ENCODE measurements at regions not wholly inside any gene's neighbourhood (a gene's known extent, or its start where the extent isn't known, plus 50 kb on each side); places are given as distances from the start of the nearest gene placed in this dataset.

DNA sequence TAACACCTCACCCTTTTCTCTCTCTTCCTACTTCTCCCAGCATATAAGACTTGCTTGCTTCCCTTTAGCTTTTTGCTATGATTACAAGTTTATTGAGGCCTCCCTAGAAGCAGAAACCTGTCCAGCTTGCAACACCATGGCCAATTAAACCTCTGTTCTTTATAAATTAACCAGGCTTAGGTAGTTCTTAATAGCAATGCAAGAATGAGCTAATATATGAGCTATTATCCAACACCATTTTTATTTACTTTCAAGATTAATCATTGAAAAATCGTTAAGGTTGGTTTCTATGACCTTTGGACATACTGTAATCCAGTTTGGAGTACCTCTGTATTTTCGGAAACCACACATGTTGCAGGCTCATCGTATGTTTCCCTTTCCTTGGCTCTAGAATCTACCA lies 643.1 kb downstream of the ZPLD1 start:
- no peak overlapping the region for H3K4me3 ChIP-seq (ENCODE audit: low read length)
- no peak for TF ChIP-seq ZNF274 (IDR thresholded peaks at IDR 0.05; ENCODE audit: low read depth, low read length)

DNA sequence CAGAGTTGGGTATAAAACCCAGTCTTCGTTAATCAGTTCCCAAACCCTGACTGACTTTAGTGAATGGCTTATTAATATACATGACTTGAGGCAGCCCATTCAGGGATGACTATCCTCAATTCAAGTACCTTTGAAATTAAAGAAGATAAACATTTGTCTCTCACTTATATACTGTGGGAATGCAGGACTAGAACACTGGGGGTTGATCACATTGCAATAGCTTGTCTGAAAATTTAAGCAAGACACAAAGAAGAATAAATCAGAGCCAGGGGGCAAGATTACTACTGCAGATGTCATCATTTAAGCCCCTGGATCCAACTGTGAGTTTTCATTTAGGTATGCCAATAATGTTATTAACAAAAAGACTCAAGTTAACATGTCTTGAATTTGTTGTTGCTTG lies 647.7 kb downstream of the ZPLD1 start:
- no peak overlapping the region for H3K4me3 ChIP-seq (ENCODE audit: low read length)
- TF ChIP-seq ZNF274 (IDR thresholded peaks at IDR 0.05; ENCODE audit: low read depth, low read length): no peak

DNA sequence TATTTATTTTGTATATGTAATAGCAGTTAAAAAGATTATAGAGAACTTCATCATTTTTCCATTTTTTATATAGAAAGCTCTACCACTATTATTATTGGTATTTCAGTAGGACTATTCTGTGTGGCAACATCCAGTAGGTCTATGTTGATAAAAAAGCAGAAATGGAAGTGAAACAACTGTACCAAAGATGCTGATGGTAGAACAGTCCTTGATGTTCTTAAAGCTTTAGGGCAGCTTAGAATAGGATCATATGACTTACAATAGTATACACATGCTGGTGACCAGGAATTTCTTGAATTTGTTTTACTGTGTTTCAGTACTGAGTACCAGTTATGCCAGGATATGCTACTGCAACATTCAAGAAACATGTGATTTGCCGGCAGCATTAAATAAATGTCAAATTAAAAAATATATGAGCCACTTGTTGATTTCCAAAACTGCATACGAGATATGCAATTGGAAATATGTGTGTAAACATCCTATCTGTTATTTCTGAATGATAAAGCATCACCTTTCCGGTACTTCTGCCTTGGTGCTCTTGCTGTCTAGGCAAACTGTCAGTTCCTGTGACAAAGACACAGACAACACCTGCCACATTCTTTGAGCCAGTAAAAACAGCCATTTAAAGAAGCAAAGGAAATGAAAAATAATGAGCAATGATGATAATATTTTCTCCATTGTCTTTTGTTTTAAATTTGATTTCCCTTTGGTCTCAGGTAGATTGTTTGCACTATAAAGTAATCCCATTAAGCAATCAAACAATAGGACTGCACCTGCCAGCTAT lies 649.2 kb downstream of the ZPLD1 start:
- H3K4me3 ChIP-seq (ENCODE audit: low read length): no peak overlapping the region
- TF ChIP-seq ZNF274 (IDR thresholded peaks at IDR 0.05; ENCODE audit: low read depth, low read length): no peak

DNA sequence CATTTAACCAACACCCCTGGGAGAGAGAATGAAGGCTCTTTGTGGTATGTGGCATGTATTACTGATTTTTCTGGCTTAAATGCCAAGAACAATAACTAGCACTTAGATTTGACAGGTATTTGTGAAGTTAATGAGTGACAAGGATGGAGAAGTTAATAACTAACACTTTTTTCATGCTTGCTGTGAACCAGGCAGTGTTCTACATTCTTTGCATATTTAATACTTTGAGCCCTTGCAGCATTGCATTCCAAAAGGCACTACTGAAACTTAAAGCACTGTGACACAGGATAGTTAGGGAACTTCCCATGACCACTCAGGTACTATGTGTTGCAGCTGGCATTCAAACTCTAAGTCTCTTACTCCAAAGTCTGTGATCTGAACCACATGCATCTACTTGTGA lies 650.6 kb downstream of the ZPLD1 start:
- H3K4me3 ChIP-seq (ENCODE audit: low read length): no peak overlapping the region
- TF ChIP-seq ZNF274 (IDR thresholded peaks at IDR 0.05; ENCODE audit: low read depth, low read length): no peak

DNA sequence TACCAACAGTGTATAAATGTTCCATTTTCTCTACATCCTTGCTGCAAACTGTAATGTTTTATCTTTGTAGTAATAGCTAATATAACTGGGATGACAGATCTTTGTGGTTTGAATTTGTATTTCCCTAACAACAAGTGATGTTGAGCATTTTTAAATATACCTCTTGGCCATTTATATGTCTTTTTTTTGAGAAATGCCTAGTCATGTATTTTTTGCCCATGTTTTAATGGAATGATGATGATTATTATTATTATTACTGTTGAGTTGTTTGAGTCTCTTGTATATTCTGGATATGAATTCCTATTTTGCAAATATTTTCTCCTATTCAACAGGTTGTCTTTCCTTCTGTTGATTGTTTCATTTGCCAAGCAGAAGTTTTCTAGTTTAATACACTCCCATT lies 654.9 kb downstream of the ZPLD1 start:
- TF ChIP-seq ZNF274 (IDR thresholded peaks at IDR 0.05; ENCODE audit: low read depth, low read length): no peak
- H3K4me3 ChIP-seq (ENCODE audit: low read length): no peak overlapping the region

DNA sequence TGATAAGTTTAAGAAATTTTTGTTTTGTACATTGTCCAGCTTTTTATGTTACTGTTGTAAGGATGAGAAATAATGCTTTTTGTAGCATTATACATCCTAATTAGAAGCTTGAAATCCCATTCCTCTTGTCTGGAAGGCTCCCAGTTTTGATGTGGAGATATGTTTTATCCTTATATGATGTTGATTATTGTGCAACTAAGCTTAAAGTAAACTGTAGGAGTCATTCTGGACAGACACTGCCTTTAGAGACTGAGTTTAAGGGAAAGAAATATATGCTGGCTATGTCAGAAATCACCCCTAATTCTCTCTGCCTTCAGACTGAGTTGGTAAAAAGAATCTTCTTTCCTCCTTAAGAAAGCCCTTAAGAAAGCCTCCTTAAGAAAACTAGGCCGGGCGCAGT lies 670.4 kb downstream of the ZPLD1 start:
- no peak for TF ChIP-seq ZNF274 (IDR thresholded peaks at IDR 0.05; ENCODE audit: low read depth, low read length)
- no peak overlapping the region for H3K4me3 ChIP-seq (ENCODE audit: low read length)

DNA sequence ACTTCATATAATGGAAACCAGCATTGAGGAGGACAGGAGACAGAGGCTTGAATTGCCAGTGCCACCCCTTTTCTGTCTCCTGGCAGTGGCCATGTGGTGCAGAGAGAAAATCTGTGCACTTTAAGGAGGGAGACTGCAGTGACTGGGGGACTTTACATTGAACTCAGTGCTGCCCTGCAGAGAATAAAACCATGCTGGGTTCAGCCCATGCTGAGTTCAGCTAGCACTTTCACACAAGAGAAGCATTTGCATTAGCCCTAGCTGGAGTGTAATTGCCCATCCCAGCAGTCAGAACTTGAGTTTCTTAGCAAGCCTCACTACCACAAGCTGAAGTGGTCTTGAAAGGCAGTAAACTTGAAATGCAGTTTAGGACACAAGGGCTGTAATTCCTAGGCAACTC lies 677.5 kb downstream of the ZPLD1 start:
- H3K4me3 ChIP-seq (ENCODE audit: low read length): no peak overlapping the region
- no peak for TF ChIP-seq ZNF274 (IDR thresholded peaks at IDR 0.05; ENCODE audit: low read depth, low read length)

DNA sequence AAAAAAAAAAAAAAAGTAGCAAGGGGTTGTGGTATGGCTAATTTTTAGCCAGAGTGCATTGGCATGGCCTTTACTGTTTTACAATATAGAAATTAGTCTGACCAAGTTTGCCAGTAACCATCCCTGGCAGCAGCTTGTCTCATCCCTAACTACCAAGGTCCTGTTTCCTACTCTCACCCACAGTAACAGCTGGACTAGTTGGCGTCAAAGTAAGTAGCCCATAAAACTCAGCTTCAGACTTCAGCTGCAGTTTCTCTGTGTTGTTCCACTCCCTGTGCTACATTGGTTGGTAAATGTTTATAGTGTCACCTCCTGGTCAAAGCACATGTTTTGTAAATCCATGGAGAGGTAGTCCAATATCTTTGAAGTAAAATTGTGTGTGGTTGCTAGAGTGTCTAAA lies 691.3 kb downstream of the ZPLD1 start:
- TF ChIP-seq ZNF274 (IDR thresholded peaks at IDR 0.05; ENCODE audit: low read depth, low read length): no peak

DNA sequence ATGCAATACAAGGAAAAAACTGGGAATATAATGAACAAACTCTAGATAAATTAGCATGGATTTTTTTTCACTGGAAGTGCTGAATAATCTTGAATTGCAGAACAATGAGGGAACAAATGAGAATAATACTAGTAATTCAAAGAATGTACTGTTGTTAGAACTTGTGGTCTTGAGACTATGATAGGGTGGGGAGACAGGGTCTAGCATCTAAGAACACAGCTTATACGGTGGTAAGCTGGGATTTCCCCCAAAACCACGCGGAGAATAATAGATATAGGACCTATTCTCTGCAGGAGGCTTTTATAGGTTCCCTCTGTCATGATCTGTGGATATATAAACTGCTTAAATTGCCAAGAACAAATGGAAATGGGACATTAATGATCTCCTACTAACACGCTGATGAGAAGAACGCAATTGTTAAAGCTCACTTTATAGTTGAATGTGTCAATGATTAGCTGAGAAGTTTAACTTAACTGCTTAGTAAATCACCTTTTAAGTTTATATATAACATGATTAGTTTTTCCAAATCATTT lies 692.3 kb downstream of the ZPLD1 start:
- no peak overlapping the region for H3K4me3 ChIP-seq (ENCODE audit: low read length)
- no peak for TF ChIP-seq ZNF274 (IDR thresholded peaks at IDR 0.05; ENCODE audit: low read depth, low read length)

More for the DNA sequence above, 691.3 kb downstream of the ZPLD1 start:
- no peak overlapping the region for H3K4me3 ChIP-seq (ENCODE audit: low read length)

DNA sequence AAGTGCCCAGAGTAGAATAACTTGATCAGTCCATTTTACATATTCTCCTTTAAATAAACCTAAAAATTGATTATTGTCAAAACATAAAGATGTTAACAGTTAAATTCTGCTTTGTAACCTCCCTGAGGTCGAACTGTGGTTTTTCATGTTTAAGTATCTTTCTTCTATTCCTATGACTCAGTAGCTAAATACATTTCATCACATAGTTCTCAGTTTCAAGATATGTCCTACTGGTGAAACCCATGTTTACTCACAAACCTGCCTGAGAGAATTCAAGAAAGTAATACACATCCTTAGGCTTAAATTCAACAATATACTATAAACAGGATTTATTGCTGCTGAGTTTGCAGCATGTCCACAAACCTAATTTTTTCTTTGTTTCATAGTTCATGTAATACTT lies 692.9 kb downstream of the ZPLD1 start:
- no peak for TF ChIP-seq ZNF274 (IDR thresholded peaks at IDR 0.05; ENCODE audit: low read depth, low read length)
- no peak overlapping the region for H3K4me3 ChIP-seq (ENCODE audit: low read length)

DNA sequence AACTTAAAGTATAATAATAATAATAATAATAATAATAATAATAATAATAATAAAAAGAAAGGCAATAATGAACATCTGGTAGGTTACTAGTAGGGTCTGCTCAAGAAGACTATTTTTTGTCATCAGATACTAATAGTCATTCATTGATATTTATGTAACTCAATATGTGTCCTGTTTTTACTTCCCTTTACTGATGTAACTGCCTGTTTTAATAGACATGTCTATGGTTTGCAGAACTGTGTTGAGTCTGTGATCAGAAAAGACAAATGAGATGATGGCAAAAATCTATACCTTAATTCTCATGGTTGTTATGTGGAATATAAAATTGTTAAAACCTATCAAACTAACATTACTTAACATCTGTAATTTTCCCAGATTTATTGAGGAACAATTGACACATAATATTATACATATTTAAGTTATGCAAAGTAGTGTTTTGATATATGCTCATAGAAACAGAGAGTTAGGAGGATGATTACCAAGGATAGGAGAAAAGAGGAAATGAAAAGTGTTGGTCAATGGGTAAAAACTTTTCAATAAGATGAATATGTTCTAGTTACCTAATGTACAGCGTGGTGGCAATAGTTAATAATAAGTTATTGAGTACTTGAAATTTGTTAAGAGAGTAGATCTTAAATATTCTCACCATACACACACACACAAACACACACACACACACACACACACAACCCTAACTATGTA lies 699.4 kb downstream of the ZPLD1 start:
- no peak for TF ChIP-seq ZNF274 (IDR thresholded peaks at IDR 0.05; ENCODE audit: low read depth, low read length)
- no peak overlapping the region for H3K4me3 ChIP-seq (ENCODE audit: low read length)

DNA sequence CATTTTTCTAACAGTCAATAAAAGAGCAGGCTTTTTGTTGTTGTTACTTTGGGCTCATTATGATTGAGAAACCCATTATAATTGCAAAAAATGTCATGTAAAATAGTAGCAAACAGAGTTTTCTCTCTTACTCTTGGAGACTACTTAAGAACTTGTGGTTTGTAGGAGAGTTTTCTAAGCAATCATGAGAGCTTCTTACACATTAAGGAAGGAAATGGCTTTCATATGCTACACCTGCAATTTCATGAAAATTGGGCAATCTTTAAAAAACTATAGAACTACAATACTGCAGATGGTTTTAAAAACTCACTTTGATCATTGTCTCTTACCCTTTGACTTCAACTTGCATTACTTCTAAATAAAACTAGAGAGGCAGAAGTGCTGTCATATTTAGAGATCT lies 701.8 kb downstream of the ZPLD1 start:
- TF ChIP-seq ZNF274 (IDR thresholded peaks at IDR 0.05; ENCODE audit: low read depth, low read length): no peak
- H3K4me3 ChIP-seq (ENCODE audit: low read length): no peak overlapping the region

DNA sequence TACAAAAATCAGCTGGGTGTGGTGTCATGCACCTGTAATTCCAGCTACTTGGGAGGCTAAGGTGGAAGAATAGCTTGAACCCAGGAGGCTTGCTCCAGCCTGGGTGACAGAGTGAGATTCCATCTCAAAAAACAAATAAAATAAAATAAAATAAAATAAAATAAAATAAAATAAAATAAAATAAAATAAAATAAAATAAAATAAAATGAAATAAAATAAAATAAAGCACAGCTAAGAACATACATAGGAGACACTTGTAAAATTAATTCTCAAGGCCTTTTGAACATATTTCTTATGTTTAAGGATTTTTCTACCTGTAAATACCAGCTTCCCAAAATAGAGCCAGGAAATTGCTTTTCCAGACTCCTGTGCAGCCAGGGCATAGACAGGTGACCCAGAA lies 703.0 kb downstream of the ZPLD1 start:
- no peak overlapping the region for H3K4me3 ChIP-seq (ENCODE audit: low read length)
- TF ChIP-seq ZNF274 (IDR thresholded peaks at IDR 0.05; ENCODE audit: low read depth, low read length): no peak

DNA sequence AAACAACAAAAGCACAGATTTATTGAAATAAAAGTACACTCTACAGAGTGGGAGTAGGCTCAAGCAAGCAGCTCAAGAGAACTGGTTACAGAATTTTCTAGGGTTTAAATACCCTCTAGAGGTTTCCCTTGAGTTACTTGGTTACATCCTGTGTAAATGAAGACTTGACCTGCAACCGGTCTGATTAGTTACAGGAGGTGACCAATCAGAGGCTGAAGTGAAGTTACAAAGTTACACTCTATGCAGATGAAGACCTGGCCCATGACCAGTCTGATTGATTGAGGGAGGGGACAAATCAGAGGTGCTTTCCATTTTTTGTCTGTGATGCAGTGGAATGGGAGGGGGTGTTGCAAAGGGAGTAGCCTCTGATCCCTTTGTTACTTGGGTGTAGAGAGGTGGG lies 723.4 kb downstream of the ZPLD1 start:
- TF ChIP-seq ZNF274 (IDR thresholded peaks at IDR 0.05; ENCODE audit: low read depth, low read length): no peak
- no peak overlapping the region for H3K4me3 ChIP-seq (ENCODE audit: low read length)

DNA sequence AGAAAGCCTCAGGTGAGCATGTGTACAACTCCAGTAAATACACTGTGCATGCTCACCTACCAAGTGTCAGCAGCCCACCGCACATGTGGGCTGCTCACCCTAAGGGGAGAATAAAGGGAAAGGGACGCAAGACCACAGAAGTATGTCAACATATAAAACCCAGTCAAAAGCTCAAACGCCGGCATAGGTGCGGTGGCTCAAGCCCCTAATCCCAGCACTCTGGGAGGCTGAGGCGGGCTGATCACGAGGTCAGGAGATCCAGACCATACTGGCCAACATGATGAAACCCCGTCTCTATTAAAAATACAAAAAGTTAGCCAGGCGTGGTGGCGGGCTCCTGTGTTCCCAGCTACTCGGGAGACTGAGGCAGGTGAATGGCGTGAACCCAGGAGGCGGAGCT lies 732.1 kb downstream of the ZPLD1 start:
- H3K4me3 ChIP-seq (ENCODE audit: low read length): no peak overlapping the region
- no peak for TF ChIP-seq ZNF274 (IDR thresholded peaks at IDR 0.05; ENCODE audit: low read depth, low read length)

Data from GM08714 (cell line).